Liver (tissue), 8 donors: ENCODE measurements at regions not wholly inside any gene's neighbourhood (a gene's known extent, or its start where the extent isn't known, plus 50 kb on each side); places are given as distances from the start of the nearest gene placed in this dataset.

ENCODE experiments used
- DNase-seq: peaks from one replicate; pipeline ENCODE4 v3.0.0-alpha.2; 2017; ENCODE audit warnings: low spot score
- H3K27ac ChIP-seq, 2 donors: one replicate each; pipeline ENCODE4 v1.7.0; 2013; ENCODE audit warnings: inconsistent platforms in 2 of 2, low read length in 2 of 2, control low read depth in 1 of 2, low read depth in 1 of 2, mild to moderate bottlenecking in 1 of 2
- H3K27me3 ChIP-seq, 4 donors: one replicate each; pipeline versions ENCODE4 v1.6.1 to v1.7.0; 2013; ENCODE audit warnings: low read length in 3 of 4, inconsistent platforms in 1 of 4, mild to moderate bottlenecking in 1 of 4, moderate library complexity in 1 of 4; ENCODE audit not compliant: control insufficient read depth in 4 of 4, insufficient read depth in 4 of 4
- H3K36me3 ChIP-seq, 4 donors: one replicate each; pipeline versions ENCODE4 v1.6.1 to v1.7.0; 2013; ENCODE audit warnings: low read length in 3 of 4, mild to moderate bottlenecking in 3 of 4, low read depth in 1 of 4, moderate library complexity in 1 of 4; ENCODE audit not compliant: control insufficient read depth in 4 of 4, insufficient read depth in 3 of 4
- H3K4me1 ChIP-seq, 4 donors: one replicate each; pipeline versions ENCODE4 v1.6.1 to v1.7.0; 2013; ENCODE audit warnings: low read length in 3 of 4, mild to moderate bottlenecking in 3 of 4, moderate library complexity in 1 of 4; ENCODE audit not compliant: control insufficient read depth in 4 of 4, insufficient read depth in 4 of 4
- H3K4me3 ChIP-seq, 3 donors: one replicate each; pipeline versions ENCODE4 v1.6.1 to v1.7.0; 2013; ENCODE audit warnings: low read length in 3 of 3, control low read depth in 1 of 3, low read depth in 1 of 3, mild to moderate bottlenecking in 1 of 3
- H3K9ac ChIP-seq, 2 donors: one replicate each; pipeline ENCODE4 v1.7.0; 2013; ENCODE audit warnings: low read length in 2 of 2, mild to moderate bottlenecking in 2 of 2, moderate library complexity in 2 of 2, control low read depth in 1 of 2, low read depth in 1 of 2
- H3K9me3 ChIP-seq, 4 donors: one replicate each; pipeline versions ENCODE4 v1.6.1 to v1.7.0; 2013; ENCODE audit warnings: low read length in 3 of 4; ENCODE audit not compliant: control insufficient read depth in 4 of 4
- EGR1 ChIP-seq, 2 donors: IDR thresholded peaks; 2 replicates each; pipeline ENCODE4 v1.6.1; 2016 to 2018; ENCODE audit warnings: antibody characterized with exemption in 2 of 2, low read depth in 2 of 2
- FOXA1 ChIP-seq: IDR thresholded peaks from 2 replicates; pipeline ENCODE4 v1.6.1; 2016; ENCODE audit warnings: antibody characterized with exemption
- FOXA2 ChIP-seq: IDR thresholded peaks from 2 replicates; pipeline ENCODE4 v1.6.1; 2016; ENCODE audit warnings: antibody characterized with exemption
- GABPA ChIP-seq, 2 donors: IDR thresholded peaks in 1 of 2; conservative IDR thresholded peaks in 1 of 2; 2 replicates each; pipeline ENCODE4 v1.6.1; 2016; ENCODE audit warnings: antibody characterized with exemption in 2 of 2, mild to moderate bottlenecking in 1 of 2, moderate library complexity in 1 of 2
- HNF4A ChIP-seq, 2 donors: conservative IDR thresholded peaks; 2 replicates each; pipeline ENCODE4 v1.6.1; 2016; ENCODE audit warnings: antibody characterized with exemption in 2 of 2, mild to moderate bottlenecking in 2 of 2
- HNF4G ChIP-seq: IDR thresholded peaks from 2 replicates; pipeline ENCODE4 v1.6.1; 2016; ENCODE audit warnings: antibody characterized with exemption
- JUND ChIP-seq, 2 donors: IDR thresholded peaks; 2 replicates each; pipeline ENCODE4 v1.6.1; 2016; ENCODE audit warnings: antibody characterized with exemption in 2 of 2
- NR2F2 ChIP-seq: IDR thresholded peaks from 2 replicates; pipeline ENCODE4 v1.6.1; 2016; ENCODE audit warnings: antibody characterized with exemption
- RAD21 ChIP-seq, 2 donors: IDR thresholded peaks; 2 replicates each; pipeline ENCODE4 v1.6.1; 2016; ENCODE audit warnings: antibody characterized with exemption in 2 of 2, mild to moderate bottlenecking in 2 of 2
- RXRA ChIP-seq, 2 donors: IDR thresholded peaks; 2 replicates each; pipeline ENCODE4 v1.6.1; 2017 to 2018; ENCODE audit warnings: antibody characterized with exemption in 2 of 2, mild to moderate bottlenecking in 1 of 2
- SP1 ChIP-seq: IDR thresholded peaks from 2 replicates; pipeline ENCODE4 v1.6.1; 2018; ENCODE audit warnings: antibody characterized with exemption, mild to moderate bottlenecking
- YY1 ChIP-seq: IDR thresholded peaks from 2 replicates; pipeline ENCODE4 v1.6.1; 2016; ENCODE audit warnings: antibody characterized with exemption, mild to moderate bottlenecking
- WGBS: extraction: QIAGEN DNeasy Blood & Tissue Kit; methylation state at CpG from one replicate; pipeline ENCODE4 v1.1.7; 2013; 5-methylcytosine and 5-hydroxymethylcytosine counted together
- TF ChIP-seq, protein P1 (sequence below): IDR thresholded peaks from 2 replicates; pipeline ENCODE4 v1.6.1; 2016; ENCODE audit warnings: antibody characterized with exemption
- TF ChIP-seq, protein P2 (sequence below): IDR thresholded peaks from 2 replicates; pipeline ENCODE4 v1.6.1; 2016; ENCODE audit warnings: antibody characterized with exemption, mild to moderate bottlenecking
- TF ChIP-seq, protein P3 (sequence below): fragments of 150-350 bp; IDR thresholded peaks from 2 replicates; pipeline ENCODE4 v1.5.1; 2017; ENCODE audit warnings: improper control_type of control experiment, low read depth, low read length; ENCODE audit not compliant: missing input control
- TF ChIP-seq, protein P4 (sequence below): IDR thresholded peaks from 2 replicates; pipeline ENCODE4 v1.6.1; 2016; ENCODE audit warnings: antibody characterized with exemption
- donor health status: healthy.
- donor health status: healthy.
- donor health status: healthy.
- donor health status: healthy.
- donor health status: healthy.

DNA sequence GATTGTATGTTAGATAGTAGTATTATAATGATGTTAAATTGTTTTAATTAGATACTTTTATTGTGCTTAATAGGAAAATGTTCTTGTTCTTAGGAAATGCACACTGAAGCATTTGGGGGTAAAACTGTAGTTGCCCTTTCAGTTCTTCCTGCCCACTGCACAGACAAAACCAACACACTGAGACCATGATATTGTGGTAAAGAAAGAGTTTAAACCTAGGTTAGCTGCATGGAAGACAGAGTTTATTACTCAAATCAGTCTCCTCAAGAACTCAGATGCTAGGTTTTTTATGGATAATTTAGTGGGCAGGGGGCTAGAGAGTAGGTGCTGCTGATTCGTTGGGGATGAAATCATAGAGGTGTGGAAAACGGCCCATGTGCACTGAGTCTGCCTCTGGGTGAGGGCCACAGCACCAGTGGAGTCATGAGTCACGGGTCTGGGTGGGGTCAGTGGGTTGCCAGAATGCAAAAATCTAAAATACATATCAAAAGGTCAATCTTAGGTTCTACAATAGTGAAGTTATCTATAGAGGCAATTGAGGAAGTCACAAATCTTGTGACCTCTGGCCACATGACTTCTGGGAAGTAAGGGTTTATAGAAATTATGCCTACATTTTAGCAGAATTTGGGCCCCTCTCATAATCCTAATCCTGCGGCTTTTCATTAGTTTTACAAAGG lies 124.8 kb upstream of the FOXN2 start:
- no peak overlapping the region for H3K4me3 ChIP-seq
- no peaks in the 10 kb centered on the region for H3K36me3 ChIP-seq
- no peaks in the 10 kb centered on the region for H3K27me3 ChIP-seq
- H3K27ac ChIP-seq: no peak overlapping the region
- no peaks in the 10 kb centered on the region for H3K9me3 ChIP-seq
- TF ChIP-seq, protein P1, sequence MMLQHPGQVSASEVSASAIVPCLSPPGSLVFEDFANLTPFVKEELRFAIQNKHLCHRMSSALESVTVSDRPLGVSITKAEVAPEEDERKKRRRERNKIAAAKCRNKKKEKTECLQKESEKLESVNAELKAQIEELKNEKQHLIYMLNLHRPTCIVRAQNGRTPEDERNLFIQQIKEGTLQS: no peak
- TF ChIP-seq YY1 (no peak), HNF4G (no peak), SP1 (no peak), RAD21 (IDR thresholded peaks at IDR 0.05) (no peak), FOXA2 (no peak), HNF4A (conservative IDR thresholded peaks at IDR 0.05) (no peak), EGR1 (IDR thresholded peaks at IDR 0.05; ENCODE audit: low read depth in 2 of 2) (no peak), JUND (IDR thresholded peaks at IDR 0.05) (no peak), FOXA1 (no peak)
- TF ChIP-seq, protein P2, sequence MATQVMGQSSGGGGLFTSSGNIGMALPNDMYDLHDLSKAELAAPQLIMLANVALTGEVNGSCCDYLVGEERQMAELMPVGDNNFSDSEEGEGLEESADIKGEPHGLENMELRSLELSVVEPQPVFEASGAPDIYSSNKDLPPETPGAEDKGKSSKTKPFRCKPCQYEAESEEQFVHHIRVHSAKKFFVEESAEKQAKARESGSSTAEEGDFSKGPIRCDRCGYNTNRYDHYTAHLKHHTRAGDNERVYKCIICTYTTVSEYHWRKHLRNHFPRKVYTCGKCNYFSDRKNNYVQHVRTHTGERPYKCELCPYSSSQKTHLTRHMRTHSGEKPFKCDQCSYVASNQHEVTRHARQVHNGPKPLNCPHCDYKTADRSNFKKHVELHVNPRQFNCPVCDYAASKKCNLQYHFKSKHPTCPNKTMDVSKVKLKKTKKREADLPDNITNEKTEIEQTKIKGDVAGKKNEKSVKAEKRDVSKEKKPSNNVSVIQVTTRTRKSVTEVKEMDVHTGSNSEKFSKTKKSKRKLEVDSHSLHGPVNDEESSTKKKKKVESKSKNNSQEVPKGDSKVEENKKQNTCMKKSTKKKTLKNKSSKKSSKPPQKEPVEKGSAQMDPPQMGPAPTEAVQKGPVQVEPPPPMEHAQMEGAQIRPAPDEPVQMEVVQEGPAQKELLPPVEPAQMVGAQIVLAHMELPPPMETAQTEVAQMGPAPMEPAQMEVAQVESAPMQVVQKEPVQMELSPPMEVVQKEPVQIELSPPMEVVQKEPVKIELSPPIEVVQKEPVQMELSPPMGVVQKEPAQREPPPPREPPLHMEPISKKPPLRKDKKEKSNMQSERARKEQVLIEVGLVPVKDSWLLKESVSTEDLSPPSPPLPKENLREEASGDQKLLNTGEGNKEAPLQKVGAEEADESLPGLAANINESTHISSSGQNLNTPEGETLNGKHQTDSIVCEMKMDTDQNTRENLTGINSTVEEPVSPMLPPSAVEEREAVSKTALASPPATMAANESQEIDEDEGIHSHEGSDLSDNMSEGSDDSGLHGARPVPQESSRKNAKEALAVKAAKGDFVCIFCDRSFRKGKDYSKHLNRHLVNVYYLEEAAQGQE: no peak
- TF ChIP-seq, protein P3, sequence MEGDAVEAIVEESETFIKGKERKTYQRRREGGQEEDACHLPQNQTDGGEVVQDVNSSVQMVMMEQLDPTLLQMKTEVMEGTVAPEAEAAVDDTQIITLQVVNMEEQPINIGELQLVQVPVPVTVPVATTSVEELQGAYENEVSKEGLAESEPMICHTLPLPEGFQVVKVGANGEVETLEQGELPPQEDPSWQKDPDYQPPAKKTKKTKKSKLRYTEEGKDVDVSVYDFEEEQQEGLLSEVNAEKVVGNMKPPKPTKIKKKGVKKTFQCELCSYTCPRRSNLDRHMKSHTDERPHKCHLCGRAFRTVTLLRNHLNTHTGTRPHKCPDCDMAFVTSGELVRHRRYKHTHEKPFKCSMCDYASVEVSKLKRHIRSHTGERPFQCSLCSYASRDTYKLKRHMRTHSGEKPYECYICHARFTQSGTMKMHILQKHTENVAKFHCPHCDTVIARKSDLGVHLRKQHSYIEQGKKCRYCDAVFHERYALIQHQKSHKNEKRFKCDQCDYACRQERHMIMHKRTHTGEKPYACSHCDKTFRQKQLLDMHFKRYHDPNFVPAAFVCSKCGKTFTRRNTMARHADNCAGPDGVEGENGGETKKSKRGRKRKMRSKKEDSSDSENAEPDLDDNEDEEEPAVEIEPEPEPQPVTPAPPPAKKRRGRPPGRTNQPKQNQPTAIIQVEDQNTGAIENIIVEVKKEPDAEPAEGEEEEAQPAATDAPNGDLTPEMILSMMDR: no peak
- TF ChIP-seq, protein P4, sequence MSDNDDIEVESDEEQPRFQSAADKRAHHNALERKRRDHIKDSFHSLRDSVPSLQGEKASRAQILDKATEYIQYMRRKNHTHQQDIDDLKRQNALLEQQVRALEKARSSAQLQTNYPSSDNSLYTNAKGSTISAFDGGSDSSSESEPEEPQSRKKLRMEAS: no peak
- H3K4me1 ChIP-seq: peaks cover 0 to 1% (median 0%) of the 10 kb centered on the region in 4 donors
- WGBS: 86% methylated on average over 4 of the region's 4 CpGs
- H3K9ac ChIP-seq: no peak overlapping the region
- no peak for DNase-seq

DNA sequence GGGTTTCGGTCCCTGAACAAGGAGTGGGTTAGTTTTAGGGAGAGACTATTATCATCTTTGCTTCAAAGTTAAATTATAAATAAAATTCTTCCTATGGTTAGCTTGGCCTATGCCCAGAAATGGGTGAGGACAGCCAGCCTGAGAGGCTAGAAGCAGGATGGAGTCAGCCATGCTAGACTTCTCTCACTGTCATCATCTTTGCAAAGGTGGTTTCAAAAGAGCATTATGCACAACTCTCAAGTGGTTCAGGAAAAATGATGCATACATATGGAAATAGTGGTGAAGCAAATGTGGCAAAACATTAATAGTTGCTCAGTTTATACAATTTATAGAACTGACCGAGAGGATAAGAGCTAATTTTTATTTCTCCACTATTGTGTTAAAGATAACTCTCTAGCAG lies 124.3 kb upstream of the FOXN2 start:
- peaks cover 0 to 1% (median 0%) of the 10 kb centered on the region in 4 donors for H3K4me1 ChIP-seq
- no peak overlapping the region for H3K4me3 ChIP-seq
- DNase-seq: no peak
- no peaks in the 10 kb centered on the region for H3K36me3 ChIP-seq
- no peaks in the 10 kb centered on the region for H3K27me3 ChIP-seq
- H3K9ac ChIP-seq: no peak overlapping the region
- WGBS: 93% methylated on average over 2 of the region's 2 CpGs
- TF ChIP-seq, protein P2: no peak
- no peak for TF ChIP-seq HNF4G
- TF ChIP-seq, protein P1: no peak
- no peak for TF ChIP-seq EGR1 (IDR thresholded peaks at IDR 0.05; ENCODE audit: low read depth in 2 of 2)
- TF ChIP-seq RAD21 (IDR thresholded peaks at IDR 0.05): no peak
- TF ChIP-seq RXRA (IDR thresholded peaks at IDR 0.05): no peak
- TF ChIP-seq NR2F2: no peak
- TF ChIP-seq, protein P4: no peak
- no peak for TF ChIP-seq GABPA (IDR thresholded peaks at IDR 0.05 in 1 of 2, conservative IDR thresholded peaks at IDR 0.05 in 1 of 2)
- H3K27ac ChIP-seq: no peak overlapping the region
- no peaks in the 10 kb centered on the region for H3K9me3 ChIP-seq
